Thoracic aorta (tissue), 2 donors: ENCODE measurements at regions not wholly inside any gene's neighbourhood (a gene's known extent, or its start where the extent isn't known, plus 50 kb on each side); places are given as distances from the start of the nearest gene placed in this dataset.
"Not testable (repeated sequence)": the region's sequence is repeated elsewhere in the genome, so short reads cannot be mapped to it uniquely, and the experiment has no call there.

Experiments used
- ATAC-seq: fragments of 150-250 bp; one replicate; pipeline ENCODE4 v1.8.0; 2017; ENCODE audit warnings: low read depth; ENCODE audit not compliant: insufficient number of reproducible peaks, low FRiP score
- DNase-seq: peaks from one replicate; pipeline ENCODE4 v3.0.0-alpha.2; 2020; ENCODE audit warnings: low spot score
- H3K27ac ChIP-seq, 2 donors: fragments of 200-600 bp; sonication (generic); 1 replicate in 1 of 2; 2 replicates in 1 of 2; pipeline ENCODE4 v1.5.1; 2016; ENCODE audit warnings: mild to moderate bottlenecking in 2 of 2, moderate library complexity in 2 of 2
- H3K27me3 ChIP-seq: fragments of 200-600 bp; sonication (generic); replicated peaks from 2 replicates; pipeline ENCODE4 v1.6.0; 2016; ENCODE audit warnings: mild to moderate bottlenecking; ENCODE audit not compliant: insufficient read depth
- H3K36me3 ChIP-seq: fragments of 200-600 bp; sonication (generic); one replicate; pipeline ENCODE4 v1.5.1; 2016
- H3K4me1 ChIP-seq, 2 donors: fragments of 200-600 bp; sonication (generic); 1 replicate in 1 of 2; 2 replicates in 1 of 2; pipeline versions ENCODE4 v1.5.1 to v1.6.0; 2016; ENCODE audit warnings: low read depth in 2 of 2, mild to moderate bottlenecking in 1 of 2; ENCODE audit not compliant: control insufficient read depth in 1 of 2
- H3K4me3 ChIP-seq: fragments of 200-600 bp; sonication (generic); 2 replicates; pipeline ENCODE4 v1.5.1; 2016; ENCODE audit warnings: mild to moderate bottlenecking
- H3K9me3 ChIP-seq: fragments of 200-600 bp; sonication (generic); 2 replicates; pipeline ENCODE4 v1.5.1; 2016
- CTCF ChIP-seq: fragments of 200-600 bp; sonication (generic); IDR thresholded peaks from one replicate; pipeline ENCODE4 v1.5.1; 2019; ENCODE audit warnings: antibody characterized with exemption

DNA sequence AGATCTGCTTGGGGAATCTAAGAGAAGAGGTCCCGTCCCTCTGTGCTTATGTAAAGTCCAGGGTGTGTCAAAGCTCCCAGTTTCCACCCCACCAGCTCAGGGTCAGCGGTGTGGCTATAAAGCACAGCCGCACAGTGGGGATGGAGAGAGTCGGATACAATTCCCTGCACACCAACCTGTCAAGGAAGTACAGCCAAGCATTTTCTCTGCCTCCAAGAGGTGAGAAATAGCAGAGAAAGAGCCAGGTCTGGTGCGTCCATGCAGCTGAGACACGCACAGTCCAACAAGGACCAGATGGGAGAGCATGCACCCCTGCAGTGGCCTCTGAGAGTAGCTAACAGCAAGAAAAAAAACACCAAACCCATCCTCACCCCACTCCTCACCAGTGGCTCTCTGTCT, 61.3 kb upstream of the WAC start:
- DNase-seq (no peak), ATAC-seq (no peak)
- no peaks in the 10 kb centered on the region for H3K4me1 ChIP-seq
- no peaks in the 10 kb centered on the region for H3K36me3 ChIP-seq
- no peak overlapping the region for H3K4me3 ChIP-seq
- no peaks in the 10 kb centered on the region for H3K27me3 ChIP-seq
- no peak overlapping the region for H3K27ac ChIP-seq
- H3K9me3 ChIP-seq = no peaks in the 10 kb centered on the region
- TF ChIP-seq CTCF = no peak

- TF ChIP-seq CTCF = no peak
- Histone ChIP-seq H3K27ac (no peak overlapping the region), H3K36me3 (no peaks in the 10 kb centered on the region), H3K27me3 (no peaks in the 10 kb centered on the region), H3K4me1 (no peaks in the 10 kb centered on the region), H3K9me3 (no peaks in the 10 kb centered on the region), H3K4me3 (no peak overlapping the region)
- DNase-seq (no peak), ATAC-seq (no peak)
These were observed 54.3 kb upstream of the WAC start for GRCh38 chr10:28478646-28479045.

DNA sequence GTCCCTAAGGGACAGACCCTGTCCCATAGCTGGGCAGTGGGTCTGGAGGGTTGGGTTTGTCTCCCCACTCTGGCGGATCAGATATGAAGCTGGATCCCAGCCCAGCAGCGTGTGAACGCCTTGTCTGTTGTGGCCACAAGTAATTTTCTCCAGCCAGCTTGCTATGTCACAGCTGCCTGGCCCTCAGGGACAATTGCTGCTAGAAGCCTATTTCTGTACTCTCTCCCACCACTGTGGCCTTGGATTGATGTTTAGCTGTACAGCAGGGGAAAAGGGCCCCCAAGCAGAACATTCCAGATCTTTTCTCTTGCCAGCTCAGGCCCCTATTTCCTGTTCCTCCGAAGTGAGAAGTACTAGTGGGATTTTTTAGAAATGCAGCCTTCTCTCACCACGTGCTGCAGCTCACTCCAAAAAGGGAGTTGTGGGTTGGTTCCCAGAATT, 53.5 kb upstream of the WAC start:
- Histone ChIP-seq H3K4me3 (no peak overlapping the region), H3K4me1 (no peaks in the 10 kb centered on the region), H3K36me3 (no peaks in the 10 kb centered on the region), H3K27me3 (no peaks in the 10 kb centered on the region), H3K9me3 (no peaks in the 10 kb centered on the region), H3K27ac (no peak overlapping the region)
- no peak for ATAC-seq
- no peak for DNase-seq
- TF ChIP-seq CTCF = no peak

DNA sequence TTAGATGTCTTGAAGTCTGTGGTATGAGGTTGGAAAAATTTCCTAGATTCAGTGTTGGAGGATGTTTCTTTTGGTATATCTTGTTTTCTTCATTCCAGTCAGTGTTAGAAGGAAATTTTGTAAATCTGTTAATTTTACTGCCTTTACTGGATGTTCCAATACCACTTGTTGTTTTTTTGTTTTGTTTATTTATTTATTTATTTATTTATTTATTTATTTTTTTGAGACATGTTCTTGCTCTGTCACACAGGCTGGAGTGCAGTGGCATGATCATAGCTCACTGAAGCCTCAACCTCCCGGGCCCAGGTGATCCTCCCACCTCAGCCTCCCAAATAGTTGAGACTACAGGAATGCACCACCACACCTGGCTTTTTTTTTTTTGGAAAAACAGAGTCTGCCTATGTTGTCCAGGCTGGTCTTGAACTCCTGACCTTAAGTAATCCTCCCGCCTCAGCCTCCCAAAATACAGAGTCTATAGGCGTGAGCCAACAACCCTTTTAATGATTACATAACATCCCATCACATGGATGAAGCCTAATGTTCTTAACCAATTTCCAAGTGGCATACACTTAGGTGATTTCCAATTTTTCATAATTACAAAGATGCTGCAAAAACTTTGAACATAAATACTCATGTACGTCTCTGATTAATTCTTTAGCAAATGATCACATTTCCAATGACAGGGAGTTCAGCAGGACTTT, 52.8 kb upstream of the WAC start:
- H3K36me3 ChIP-seq = no peaks in the 10 kb centered on the region
- no peak for DNase-seq

DNA sequence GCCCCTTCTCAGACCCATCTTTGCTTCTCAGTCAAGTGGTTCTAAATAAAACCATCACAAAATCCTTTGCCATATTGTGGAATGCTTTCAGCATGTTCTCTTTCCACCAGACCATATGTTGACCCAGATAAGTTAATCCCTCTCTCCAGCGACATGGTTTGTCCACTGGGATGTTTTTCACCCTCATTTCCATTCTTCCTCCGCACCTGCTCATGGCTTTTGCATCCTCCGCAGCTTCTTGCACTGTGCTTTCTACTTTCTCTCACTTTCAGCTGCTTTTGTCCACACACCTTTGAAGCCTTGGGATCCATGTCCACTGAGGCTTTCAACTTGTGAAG, 52.3 kb upstream of the WAC start:
- H3K9me3 ChIP-seq = no peaks in the 10 kb centered on the region
- H3K27me3 ChIP-seq = no peaks in the 10 kb centered on the region
- TF ChIP-seq CTCF = no peak

More for the DNA sequence above, 52.8 kb upstream of the WAC start:
- no peak for ATAC-seq
- Histone ChIP-seq H3K9me3 (no peaks in the 10 kb centered on the region), H3K4me3 (no peak overlapping the region), H3K4me1 (no peaks in the 10 kb centered on the region), H3K27ac (no peak overlapping the region), H3K27me3 (no peaks in the 10 kb centered on the region)
- no peak for TF ChIP-seq CTCF

GRCh38 chr10:28481346-28481745, 51.6 kb upstream of the WAC start:
- not testable (repeated sequence) for H3K4me3 ChIP-seq, H3K4me1 ChIP-seq, H3K9me3 ChIP-seq, ATAC-seq, H3K36me3 ChIP-seq, DNase-seq, H3K27ac ChIP-seq, H3K27me3 ChIP-seq

More for the DNA sequence above, 52.3 kb upstream of the WAC start:
- Histone ChIP-seq H3K36me3 (no peaks in the 10 kb centered on the region), H3K27ac (no peak overlapping the region), H3K4me3 (no peak overlapping the region), H3K4me1 (no peaks in the 10 kb centered on the region)
- ATAC-seq (no peak), DNase-seq (no peak)
